Middle frontal gyrus (tissue), 1 donor: ENCODE measurements at regions not wholly inside any gene's neighbourhood (a gene's known extent, or its start where the extent isn't known, plus 50 kb on each side); places are given as distances from the start of the nearest gene placed in this dataset.
"Not testable (repeated sequence)": the region's sequence is repeated elsewhere in the genome, so short reads cannot be mapped to it uniquely, and the experiment has no call there.

Source experiments
- DNase-seq: peaks from one replicate; pipeline ENCODE4 v3.0.0-alpha.2; 2015; ENCODE audit warnings: low spot score; ENCODE audit errors: extremely low spot score

DNA sequence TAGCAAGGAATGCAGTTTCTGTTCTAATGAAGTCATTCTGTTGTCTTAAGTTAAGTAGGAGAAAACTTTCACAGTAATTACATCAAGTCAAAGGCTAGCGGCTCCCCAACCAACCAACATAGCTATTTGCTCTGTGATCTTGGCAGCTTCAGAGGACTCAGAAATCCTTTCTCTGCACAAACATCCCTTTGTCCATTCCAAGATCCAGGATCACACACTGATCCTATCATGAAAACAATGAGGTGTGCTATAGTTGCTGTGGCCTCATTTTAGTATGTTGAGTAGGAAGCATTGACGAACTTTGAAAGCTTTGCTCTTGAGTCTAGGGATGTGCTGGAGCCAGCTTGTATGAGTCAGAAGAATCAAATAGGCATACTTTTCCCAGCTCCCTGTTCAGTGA, 218.2 kb upstream of the PRSS58 start:
- DNase-seq, result no peak

DNA sequence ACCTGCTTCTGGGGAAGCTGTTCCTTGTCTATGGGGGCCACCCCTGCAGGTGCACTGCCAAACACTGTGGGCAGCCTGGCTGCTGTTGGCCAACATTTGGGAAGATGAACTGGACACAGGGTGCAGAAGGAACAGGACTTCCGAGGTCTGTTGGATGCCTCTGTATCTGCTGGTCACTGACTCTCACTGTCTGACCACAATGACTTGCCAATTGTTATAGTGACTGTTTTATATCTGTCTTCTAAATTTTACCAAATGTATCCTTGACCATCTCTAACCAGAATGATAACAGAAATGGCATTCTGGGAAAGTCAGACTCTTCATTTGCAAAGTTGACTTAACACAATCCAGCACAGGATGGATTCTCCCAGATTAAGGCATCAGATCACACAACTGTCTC, 214.0 kb upstream of the PRSS58 start:
- DNase-seq, result no peak

DNA sequence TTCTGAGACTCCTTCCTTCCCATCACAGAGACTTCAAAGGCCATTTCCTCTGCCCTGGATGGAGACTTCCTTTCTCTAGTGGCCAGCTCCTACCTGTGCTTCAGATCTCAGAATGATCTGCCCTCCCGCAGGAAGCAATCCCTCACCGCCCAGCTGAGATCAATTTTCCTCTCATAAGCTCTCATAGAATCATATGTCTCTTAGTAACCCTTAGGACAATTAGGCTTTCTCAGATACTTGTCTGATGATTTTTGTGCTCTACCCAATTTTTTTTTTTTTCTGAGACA, 212.6 kb upstream of the PRSS58 start:
- DNase-seq, result no peak

DNA sequence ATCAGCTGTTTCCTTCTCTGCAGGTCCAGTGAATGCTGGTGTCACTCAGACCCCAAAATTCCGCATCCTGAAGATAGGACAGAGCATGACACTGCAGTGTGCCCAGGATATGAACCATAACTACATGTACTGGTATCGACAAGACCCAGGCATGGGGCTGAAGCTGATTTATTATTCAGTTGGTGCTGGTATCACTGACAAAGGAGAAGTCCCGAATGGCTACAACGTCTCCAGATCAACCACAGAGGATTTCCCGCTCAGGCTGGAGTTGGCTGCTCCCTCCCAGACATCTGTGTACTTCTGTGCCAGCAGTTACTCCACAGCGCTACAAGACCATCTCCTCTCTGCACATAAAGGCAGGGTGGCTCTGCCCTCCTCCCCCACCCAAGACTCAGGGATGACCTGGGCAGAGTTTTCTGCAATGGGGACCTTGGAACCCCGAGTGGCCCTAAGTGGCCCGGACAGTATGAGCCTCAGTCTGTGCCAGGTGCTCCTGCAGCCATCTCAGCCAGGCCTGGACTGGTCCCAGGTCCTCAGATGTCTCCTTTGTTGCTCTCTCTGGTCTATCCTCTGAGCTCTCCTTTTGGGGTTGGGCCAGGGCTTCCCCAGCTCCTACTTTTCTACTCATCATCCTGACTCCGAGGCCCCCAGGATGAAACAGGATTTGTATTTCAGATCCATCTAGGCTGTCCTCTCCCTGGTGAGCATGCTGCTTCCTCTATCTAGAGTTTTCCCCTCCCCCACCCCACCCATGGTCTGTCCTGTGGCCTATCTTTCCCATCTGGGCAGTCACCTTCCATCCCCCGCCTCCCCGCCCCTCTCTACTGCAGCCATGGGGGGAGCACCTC, 212.1 kb upstream of the PRSS58 start:
- no peak for DNase-seq

DNA sequence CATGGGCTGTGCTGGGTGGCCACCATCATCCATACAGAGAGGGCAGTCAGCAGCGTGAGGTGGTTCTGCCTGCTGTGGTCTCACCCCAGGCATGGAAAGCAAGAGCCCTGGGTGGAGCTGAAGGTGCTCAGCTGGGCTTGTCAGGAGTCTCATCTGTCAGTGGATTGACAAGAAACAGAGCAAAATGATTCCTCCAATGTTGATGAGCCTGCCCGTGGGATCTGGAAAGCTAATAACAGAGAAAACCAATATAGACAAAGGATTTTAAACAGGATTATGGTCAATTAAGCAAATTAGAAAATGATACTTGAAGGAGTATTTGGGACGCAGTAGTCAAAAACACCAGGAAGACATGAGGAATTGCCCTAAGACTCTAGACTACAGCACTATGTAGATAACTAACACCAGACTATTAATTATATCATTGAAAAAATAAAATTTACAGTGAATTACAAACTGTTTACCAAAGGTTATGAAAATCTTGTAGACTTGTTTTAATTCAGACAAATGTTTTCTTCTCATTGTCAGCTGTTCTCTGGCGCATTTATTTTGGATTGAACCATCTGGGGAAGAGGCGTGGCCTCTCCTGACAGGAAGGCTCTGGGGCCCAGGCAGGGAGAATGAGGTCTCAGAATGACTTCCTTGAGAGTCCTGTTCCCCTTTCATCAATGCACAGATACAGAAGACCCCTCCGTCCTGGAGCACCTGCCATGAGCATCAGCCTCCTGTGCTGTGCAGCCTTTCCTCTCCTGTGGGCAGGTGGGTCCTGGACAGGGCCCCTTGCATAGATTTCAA, 211.2 kb upstream of the PRSS58 start:
- no peak for DNase-seq

DNA sequence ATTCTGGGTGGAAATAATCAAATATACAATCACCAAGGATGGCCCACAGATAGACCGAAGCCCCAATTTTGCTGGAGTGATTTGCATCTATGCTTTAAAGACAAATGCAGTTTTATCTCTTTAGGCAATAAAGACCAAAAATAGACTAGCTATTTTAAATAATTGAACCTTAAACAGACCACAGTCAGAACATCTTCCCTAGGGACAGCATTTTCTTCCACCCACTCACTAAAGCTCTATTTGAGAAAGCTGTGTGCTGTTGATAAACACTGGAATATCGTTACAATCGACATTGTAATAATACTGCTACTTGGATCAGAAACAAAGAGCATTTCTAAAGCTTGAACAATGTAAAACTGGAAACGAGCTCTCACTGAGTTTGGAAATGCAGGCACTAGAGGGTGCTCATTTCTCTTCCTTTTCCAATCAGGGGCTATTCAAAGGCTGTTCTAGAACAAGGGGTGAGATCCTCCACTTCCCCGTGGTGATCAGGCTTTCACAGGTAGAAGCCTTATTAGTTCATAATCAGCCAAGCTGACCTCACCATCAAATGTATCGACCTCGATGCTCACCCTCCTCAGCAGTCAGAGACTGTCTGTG, 209.3 kb upstream of the PRSS58 start:
- not testable (repeated sequence) for DNase-seq

DNA sequence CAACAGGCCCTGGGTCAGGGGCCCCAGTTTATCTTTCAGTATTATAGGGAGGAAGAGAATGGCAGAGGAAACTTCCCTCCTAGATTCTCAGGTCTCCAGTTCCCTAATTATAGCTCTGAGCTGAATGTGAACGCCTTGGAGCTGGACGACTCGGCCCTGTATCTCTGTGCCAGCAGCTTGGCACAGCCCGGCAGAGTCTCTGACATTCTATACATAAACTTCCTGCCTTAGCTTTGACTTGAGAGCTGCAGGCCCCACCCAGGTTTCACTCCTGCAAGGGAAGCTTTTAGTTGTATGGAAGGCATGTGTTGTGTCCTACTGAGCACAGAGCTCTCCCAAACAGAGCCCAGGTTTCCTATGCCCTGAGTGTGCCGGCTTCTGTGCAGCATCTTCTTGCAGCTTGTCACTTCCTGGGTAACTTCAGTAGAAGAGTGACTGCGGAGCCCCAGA, 205.6 kb upstream of the PRSS58 start:
- DNase-seq, result no peak

DNA sequence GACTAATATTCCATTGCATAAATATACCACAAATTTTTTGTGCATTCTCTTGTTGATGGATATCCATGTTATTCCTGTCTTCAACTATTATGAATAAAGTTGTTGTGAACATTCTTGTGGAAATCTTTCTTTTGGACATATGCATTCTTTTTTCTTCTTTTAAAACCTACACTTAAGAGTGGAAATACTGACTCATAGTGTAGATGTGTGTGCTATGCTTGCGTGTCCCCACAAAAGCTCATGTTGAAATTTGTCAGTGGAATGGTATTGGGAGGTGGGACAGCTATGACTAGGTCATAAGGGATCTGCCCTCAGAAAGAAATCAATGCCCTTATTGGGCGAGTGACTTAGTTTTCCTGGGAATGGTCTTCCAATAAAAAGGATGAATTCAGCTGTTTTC, 203.6 kb upstream of the PRSS58 start:
- no peak for DNase-seq

DNA sequence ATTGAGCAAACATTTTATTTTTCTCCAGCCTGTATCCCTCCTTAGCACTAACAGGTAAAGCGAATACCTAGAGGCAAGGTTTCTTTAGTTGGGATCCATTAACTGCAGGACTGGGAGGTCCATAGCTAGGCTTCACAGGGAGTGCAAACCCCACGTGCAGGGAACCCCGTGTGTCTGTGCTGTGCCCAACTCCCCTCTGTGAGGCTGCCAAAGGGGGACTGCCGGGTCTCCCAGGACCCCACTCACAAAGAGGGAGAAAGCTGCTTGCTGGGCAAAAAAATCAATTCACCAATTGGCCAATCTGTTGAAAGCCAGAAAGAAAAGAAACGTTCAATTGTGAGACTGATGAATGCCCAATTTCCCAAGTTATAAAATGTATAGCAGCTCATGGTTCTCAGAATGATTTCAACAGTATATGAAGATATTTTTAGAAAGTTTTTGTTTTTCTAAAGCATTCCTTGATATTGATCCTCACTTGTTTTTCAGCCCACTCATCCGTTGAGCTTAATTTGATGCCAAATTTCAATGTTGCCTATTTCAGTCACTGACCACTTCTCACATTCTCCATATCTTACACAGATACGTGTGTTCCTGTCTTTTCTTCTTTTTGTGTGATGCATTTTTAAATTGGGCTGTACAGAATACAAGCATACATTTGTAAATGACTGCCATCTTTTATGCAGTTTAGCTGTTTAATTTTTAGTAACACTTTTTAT, 202.7 kb upstream of the PRSS58 start:
- DNase-seq, result no peak

DNA sequence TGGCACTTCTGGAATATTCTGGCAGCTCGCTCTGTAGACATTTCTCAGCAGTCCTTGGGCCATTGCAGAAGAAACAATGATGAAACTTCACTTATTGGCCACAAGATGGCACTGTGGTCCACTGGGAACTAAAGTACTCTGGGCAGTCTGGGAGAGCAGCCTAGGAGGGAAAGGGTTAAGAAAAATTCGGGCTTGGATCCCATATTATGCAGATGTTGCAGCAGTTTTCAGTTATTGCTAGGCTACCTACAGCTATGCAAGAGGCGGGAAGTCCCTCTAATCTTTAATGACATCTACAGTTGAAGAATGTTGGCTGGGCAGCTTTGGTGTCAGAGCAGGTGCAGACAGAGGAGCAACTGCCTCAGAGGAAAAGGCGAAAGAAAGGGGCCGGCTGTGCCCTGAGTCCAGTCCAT, 201.7 kb upstream of the PRSS58 start:
- DNase-seq, result no peak

DNA sequence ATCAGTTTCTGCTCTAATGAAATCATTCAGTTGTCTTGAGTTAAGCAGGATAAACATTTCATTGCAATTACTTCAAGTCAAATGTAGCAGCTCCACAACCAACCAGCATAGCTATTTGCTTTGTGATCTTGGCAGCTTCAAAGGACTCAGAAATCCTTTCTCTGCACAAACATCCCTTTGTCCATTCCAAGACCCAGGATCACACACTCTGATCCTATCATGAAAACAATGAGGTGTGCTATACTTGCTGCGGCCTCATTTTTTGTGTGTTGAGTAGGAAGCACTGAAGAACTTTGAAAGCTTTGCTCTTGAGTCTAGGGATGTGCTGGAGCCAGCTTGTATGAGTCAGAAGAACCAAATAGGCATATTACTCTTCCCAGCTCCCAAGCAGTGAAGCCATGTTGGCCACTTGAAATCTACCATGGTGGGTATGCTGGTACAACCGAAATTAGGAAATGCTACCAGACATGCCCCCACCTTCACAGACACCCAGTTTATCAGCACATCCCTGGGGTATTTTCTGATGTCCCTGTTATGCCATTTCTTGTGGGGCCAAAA, 199.4 kb upstream of the PRSS58 start:
- no peak for DNase-seq

DNA sequence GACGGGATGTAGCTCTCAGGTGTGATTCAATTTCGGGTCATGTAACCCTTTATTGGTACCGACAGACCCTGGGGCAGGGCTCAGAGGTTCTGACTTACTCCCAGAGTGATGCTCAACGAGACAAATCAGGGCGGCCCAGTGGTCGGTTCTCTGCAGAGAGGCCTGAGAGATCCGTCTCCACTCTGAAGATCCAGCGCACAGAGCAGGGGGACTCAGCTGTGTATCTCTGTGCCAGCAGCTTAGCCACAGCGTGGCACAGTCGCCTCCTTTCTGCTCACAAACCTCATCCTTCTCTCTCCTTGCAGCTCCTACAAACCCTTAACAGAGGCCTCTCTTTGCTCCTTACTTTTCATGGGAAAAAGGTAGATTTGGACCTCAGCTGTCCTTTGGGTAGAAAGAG, 197.5 kb upstream of the PRSS58 start:
- DNase-seq, result no peak

DNA sequence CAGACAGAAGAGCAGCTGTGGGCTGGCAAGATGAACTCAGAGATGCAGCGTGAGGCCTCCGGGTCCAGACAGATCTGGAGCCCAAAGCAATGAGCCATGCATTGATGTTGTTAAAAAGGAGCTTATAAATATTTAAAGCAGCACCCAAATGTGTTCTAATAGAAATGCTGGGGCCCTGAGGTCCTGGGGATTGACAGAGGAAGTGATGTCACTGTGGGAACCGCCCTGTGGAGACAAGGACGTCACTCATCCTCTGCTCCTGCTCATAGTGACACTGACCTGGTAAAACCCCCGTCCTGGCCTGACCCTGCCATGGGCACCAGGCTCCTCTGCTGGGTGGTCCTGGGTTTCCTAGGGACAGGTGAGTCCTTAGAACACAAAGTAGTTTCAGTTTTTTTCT, 197.0 kb upstream of the PRSS58 start:
- no peak for DNase-seq

DNA sequence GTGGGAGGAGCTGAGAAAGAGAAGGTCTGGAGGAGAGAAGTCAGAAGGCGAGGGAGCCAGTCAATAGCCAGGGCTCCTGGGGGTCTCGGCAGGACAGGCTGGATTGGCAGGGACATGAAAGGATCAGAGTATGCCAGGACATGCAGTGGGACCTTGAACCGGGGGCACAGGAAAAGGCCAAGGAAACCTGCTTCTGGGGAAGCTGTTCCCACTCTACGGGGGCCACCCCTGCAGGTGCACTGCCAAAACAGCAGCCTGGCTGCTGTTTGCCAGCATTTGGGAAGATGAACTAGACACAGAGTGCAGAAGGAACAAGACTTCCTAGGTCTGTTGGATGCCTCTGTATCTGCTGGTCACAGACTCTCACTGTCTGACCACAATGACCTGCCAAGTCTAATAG, 194.9 kb upstream of the PRSS58 start:
- no peak for DNase-seq

DNA sequence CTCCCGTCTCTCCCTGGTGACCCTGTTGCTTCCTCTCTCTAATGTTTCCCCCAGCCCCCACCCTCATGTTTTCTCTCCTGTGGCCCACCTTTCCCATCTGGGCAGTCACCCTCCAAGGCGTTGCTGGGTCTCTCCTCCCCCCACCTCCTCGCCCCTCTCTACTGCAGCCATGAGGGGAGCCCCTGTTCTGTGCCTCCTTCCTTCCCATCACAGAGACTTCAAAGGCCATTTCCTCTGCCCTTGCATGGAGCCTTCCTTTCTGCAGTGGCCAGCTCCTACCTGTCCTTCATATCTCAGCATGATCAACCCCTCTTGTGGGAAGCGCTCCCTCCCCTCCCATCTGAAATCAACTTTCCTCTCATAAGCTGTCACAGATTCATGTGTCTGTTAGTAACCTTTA, 194.0 kb upstream of the PRSS58 start:
- DNase-seq, result no peak

DNA sequence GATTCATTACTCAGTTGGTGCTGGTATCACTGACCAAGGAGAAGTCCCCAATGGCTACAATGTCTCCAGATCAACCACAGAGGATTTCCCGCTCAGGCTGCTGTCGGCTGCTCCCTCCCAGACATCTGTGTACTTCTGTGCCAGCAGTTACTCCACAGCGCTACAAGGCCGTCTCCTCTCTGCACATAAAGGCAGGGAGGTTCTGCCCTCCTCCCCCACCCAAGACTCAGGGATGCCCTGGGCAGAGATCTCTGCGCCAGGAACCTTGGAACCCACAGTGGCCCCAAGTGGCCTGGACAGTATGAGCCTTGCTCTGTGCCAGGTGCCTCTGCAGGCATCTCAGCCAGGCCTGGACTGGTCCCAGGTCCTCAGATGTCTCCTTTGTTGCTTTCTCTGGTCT, 193.4 kb upstream of the PRSS58 start:
- no peak for DNase-seq

DNA sequence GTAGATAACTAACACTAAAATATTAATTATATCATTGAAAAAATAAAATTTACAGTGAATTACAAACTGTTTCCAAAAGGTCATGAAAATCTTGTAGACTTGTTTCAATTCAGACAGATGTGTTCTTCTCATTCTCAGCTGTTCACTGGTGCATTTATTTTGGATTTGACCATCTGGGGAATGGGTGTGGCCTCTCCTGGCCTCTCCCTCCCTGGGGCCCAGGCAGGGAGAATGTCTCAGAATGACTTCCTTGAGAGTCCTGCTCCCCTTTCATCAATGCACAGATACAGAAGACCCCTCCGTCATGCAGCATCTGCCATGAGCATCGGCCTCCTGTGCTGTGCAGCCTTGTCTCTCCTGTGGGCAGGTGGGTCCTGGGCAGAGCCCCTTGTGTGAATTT, 192.8 kb upstream of the PRSS58 start:
- no peak for DNase-seq

DNA sequence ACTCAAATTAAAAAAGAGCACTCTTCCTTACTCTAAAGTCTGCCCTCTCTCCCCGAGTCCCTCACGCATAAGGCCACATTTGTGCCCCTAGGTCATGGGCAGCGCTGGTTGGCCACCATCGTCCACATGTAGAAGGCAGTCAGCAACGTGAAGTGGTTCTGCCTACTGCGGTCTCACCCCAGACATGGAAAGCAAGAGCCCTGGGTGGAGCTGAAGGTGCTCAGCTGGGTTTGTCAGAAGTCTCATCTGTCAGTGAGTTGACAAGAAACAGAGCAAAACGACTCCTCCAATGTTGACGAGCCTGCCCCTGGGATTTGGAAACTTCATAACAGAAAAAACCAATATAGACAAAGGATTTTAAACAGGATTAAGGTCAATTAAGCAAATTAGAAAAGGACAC, 192.3 kb upstream of the PRSS58 start:
- DNase-seq, result no peak

DNA sequence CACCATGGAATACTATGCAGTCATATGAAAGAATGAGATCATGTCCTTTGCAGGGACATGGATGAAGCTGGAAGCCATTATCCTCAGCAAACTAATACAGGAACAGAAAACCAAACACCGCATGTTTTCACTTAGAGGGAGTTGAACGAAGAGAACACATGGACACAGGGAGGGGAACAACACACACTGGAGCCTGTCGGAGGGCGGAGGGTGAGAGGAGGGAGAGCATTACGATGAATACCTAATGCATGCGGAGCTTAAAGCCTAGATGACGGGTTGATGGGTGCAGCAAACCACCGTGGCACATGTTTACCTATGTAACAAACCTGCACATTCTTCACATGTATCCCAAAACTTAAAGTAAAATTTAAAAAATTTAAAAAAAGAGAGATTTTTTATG, 191.0 kb upstream of the PRSS58 start:
- DNase-seq, result not testable (repeated sequence)

DNA sequence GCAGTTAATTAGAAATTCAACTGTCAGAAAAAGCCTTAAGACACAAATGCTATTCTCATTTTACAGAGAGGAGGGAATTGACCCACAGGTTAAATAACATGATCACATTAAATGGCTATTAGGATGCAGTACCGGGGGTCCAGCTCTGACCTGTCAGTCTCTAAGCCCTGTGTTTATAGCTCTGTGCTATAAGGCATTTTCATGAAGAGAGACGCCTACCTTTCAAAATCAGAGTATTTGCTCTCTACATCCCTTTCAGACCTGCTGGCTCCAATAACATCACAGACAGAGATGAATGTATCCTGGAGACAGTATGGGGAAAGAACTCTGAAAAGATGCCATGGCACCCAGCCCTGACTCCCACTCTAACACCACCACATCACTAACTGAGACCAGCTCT, 189.9 kb upstream of the PRSS58 start:
- DNase-seq, result no peak

DNA sequence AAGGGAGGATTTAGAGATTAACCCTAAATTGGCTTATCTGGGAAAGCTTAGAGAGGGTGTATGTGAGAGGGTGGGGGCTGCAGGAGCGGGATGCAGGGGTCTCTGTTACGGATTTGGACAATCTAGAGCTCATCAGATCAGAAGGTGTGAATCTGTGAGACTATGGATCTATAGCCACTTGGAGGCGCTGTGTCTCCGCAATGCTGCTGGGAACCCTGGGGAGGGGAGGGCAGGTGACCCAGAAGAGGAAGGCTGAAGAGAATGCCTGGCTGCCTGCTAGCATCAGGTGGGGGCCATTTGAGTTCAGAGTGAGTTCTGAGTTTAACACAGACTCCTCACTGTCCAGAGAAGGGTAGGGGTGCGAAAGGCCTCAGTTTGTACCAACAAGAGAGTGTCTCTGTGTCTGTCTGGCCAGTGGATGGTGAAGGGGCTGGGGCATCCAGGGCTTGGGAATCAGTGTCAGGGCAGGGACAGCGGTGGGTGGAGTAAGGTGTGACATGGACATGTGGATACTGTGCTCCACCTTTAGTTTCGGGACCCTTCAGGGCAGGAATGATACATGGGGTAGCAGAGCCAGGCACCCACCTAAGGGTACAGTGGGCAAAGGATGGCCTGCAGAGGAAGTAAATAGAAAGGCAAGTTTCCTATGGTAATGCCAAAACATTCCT, 187.3 kb upstream of the PRSS58 start:
- DNase-seq, result no peak
